CD14-positive monocyte (primary cell): ENCODE measurements at regions not wholly inside any gene's neighbourhood (a gene's known extent, or its start where the extent isn't known, plus 50 kb on each side); places are given as distances from the start of the nearest gene placed in this dataset.

Experiments used
- DNase-seq, 3 donors: peaks; one replicate each; pipeline ENCODE4 v3.0.0-alpha.2; 2011 to 2022
- H2AFZ ChIP-seq: 2 replicates; pipeline ENCODE4 v1.6.0; 2012; ENCODE audit warnings: mild to moderate bottlenecking, low read depth, low read length, inconsistent platforms; ENCODE audit not compliant: insufficient read depth, poor library complexity, severe bottlenecking
- H3K27ac ChIP-seq, 2 donors: 1 replicate in 1 of 2; 2 replicates in 1 of 2; pipeline ENCODE4 v1.5.1; 2012 to 2013; ENCODE audit warnings: low read length in 2 of 2, control low read depth in 1 of 2, inconsistent platforms in 1 of 2, low read depth in 1 of 2, mild to moderate bottlenecking in 1 of 2
- H3K27me3 ChIP-seq, 2 donors: one replicate each; pipeline versions ENCODE4 v1.6.0 to v1.6.1; 2011 to 2013; ENCODE audit warnings: low read length in 2 of 2; ENCODE audit not compliant: control insufficient read depth in 2 of 2, insufficient read depth in 2 of 2
- H3K36me3 ChIP-seq, 2 donors: replicated peaks in 1 of 2; 1 replicate in 1 of 2; 2 replicates in 1 of 2; pipeline versions ENCODE4 v1.5.1 to v1.6.1; 2012 to 2013; ENCODE audit warnings: low read length in 2 of 2, control low read depth in 1 of 2, inconsistent platforms in 1 of 2, mild to moderate bottlenecking in 1 of 2; ENCODE audit not compliant: insufficient read depth in 2 of 2, control insufficient read depth in 1 of 2
- H3K4me1 ChIP-seq, 2 donors: 1 replicate in 1 of 2; 2 replicates in 1 of 2; pipeline versions ENCODE4 v1.5.1 to v1.6.1; 2012 to 2013; ENCODE audit warnings: low read length in 2 of 2, control low read depth in 1 of 2, inconsistent platforms in 1 of 2, mild to moderate bottlenecking in 1 of 2, moderate library complexity in 1 of 2; ENCODE audit not compliant: insufficient read depth in 2 of 2, control insufficient read depth in 1 of 2
- H3K4me2 ChIP-seq: replicated peaks from 2 replicates; pipeline ENCODE3; 2012; ENCODE audit warnings: low read length, moderate library complexity, mild to moderate bottlenecking; ENCODE audit not compliant: poor library complexity, severe bottlenecking; ENCODE audit errors: extremely low read depth
- H3K4me3 ChIP-seq, 3 experiments: fragments of 200-600 bp in 1 of 3; sonication (generic) in 1 of 3; replicated peaks in 1 of 3; 1 replicate in 2 of 3; 2 replicates in 1 of 3; pipeline ENCODE4 v1.5.1; 2011 to 2013; ENCODE audit warnings: low read length in 3 of 3, mild to moderate bottlenecking in 3 of 3, control low read depth in 2 of 3, low read depth in 2 of 3, inconsistent platforms in 1 of 3, moderate library complexity in 1 of 3
- H3K79me2 ChIP-seq: 2 replicates; pipeline ENCODE4 v1.6.0; 2012; ENCODE audit warnings: mild to moderate bottlenecking, control low read depth, inconsistent platforms, low read length, moderate library complexity; ENCODE audit not compliant: insufficient read depth
- H3K9ac ChIP-seq: 2 replicates; pipeline ENCODE4 v1.6.0; 2017; ENCODE audit warnings: low read length, mild to moderate bottlenecking; ENCODE audit not compliant: insufficient read depth, poor library complexity, severe bottlenecking
- H3K9me3 ChIP-seq, 2 donors: replicated peaks in 1 of 2; 1 replicate in 1 of 2; 2 replicates in 1 of 2; pipeline versions ENCODE4 v1.5.1 to v1.6.1; 2012 to 2013; ENCODE audit warnings: low read length in 2 of 2, control low read depth in 1 of 2; ENCODE audit not compliant: control insufficient read depth in 1 of 2, insufficient read depth in 1 of 2
- H4K20me1 ChIP-seq: 2 replicates; pipeline ENCODE4 v1.6.0; 2012; ENCODE audit warnings: mild to moderate bottlenecking, low read length, control low read depth, moderate library complexity; ENCODE audit not compliant: insufficient read depth
- H3K27ac Mint-ChIP-seq, 7 donors: one replicate each; pipeline ENCODE4 v1.8.0; 2020; ENCODE audit warnings: mild to moderate bottlenecking in 7 of 7, mixed read lengths in 7 of 7, moderate library complexity in 6 of 7, inconsistent platforms in 2 of 7
- H3K27me3 Mint-ChIP-seq, 3 donors: one replicate each; pipeline ENCODE4 v1.8.0; 2021 to 2022; ENCODE audit warnings: low read depth in 3 of 3, mild to moderate bottlenecking in 3 of 3, mixed read lengths in 3 of 3, moderate library complexity in 3 of 3, inconsistent platforms in 1 of 3
- H3K36me3 Mint-ChIP-seq, 2 donors: one replicate each; pipeline ENCODE4 v1.8.0; 2020; ENCODE audit warnings: mixed read lengths in 2 of 2, inconsistent platforms in 1 of 2, mild to moderate bottlenecking in 1 of 2
- H3K4me1 Mint-ChIP-seq: one replicate; pipeline ENCODE4 v1.8.0; 2020; ENCODE audit warnings: mild to moderate bottlenecking, mixed read lengths
- H3K4me3 Mint-ChIP-seq, 2 donors: one replicate each; pipeline ENCODE4 v1.8.0; 2020; ENCODE audit warnings: mild to moderate bottlenecking in 2 of 2, mixed read lengths in 2 of 2, moderate library complexity in 1 of 2
- H3K9me3 Mint-ChIP-seq, 7 donors: one replicate each; pipeline ENCODE4 v1.8.0; 2020 to 2022; ENCODE audit warnings: mixed read lengths in 7 of 7, mild to moderate bottlenecking in 6 of 7, moderate library complexity in 6 of 7, inconsistent platforms in 2 of 7
- CTCF ChIP-seq: fragments of 200-600 bp; IDR thresholded peaks from one replicate; pipeline ENCODE4 v1.8.0; 2022; ENCODE audit warnings: antibody characterized with exemption, mild to moderate bottlenecking
- WGBS: methylation state at CpG from one replicate; pipeline ENCODE4 v1.1.5; 2013; ENCODE audit warnings: missing lambda C conversion rate; ENCODE audit not compliant: insufficient coverage; 5-methylcytosine and 5-hydroxymethylcytosine counted together
- intact Hi-C, 2 donors: fragments of 100-400 bp; cut with micrococcal nuclease; formaldehyde crosslinking; loops; one replicate each; pipeline versions ENCODE4 v1.15.0 to v1.15.1; 2023

GRCh38 chr14:65255029-65255545 lies 152.8 kb upstream of the MAX start:
- WGBS, result 96% methylated on average over 3 of the region's 5 CpGs
- Histone ChIP-seq H3K9me3 (no peaks in the 10 kb centered on the region), H4K20me1 (no peaks in the 10 kb centered on the region), H3K36me3 (no peaks in the 10 kb centered on the region), H3K9ac (no peak overlapping the region), H3K27me3 (no peaks in the 10 kb centered on the region), H3K4me2 (no peak overlapping the region), H3K79me2 (no peaks in the 10 kb centered on the region), H3K27ac (no peak overlapping the region), H3K4me3 (no peak overlapping the region), H3K4me1 (peaks cover 8 to 9% of the 10 kb centered on the region in 2 donors), H2AFZ (no peak overlapping the region)
- H3K4me3 Mint-ChIP-seq, result no peak overlapping the region
- H3K4me1 Mint-ChIP-seq, result peaks cover 22% of the 10 kb centered on the region
- intact Hi-C loops, result no loop called here
- H3K9me3 Mint-ChIP-seq, result peaks cover 3 to 11% (median 4%) of the 10 kb centered on the region in 7 donors
- peaks cover 2 to 7% (median 5%) of the 10 kb centered on the region in 3 donors for H3K27me3 Mint-ChIP-seq
- H3K36me3 Mint-ChIP-seq, result no peaks in the 10 kb centered on the region
- DNase-seq, result no peak
- no peak overlapping the region for H3K27ac Mint-ChIP-seq
- TF ChIP-seq CTCF, result no peak

- intact Hi-C loops, result no loop called here
- H3K27me3 ChIP-seq, result no peaks in the 10 kb centered on the region
- Mint-ChIP-seq H3K4me1 (peaks cover 17% of the 10 kb centered on the region), H3K9me3 (peaks cover 3 to 11% (median 7%) of the 10 kb centered on the region in 7 donors), H3K36me3 (no peaks in the 10 kb centered on the region), H3K27me3 (peaks cover 2 to 7% (median 5%) of the 10 kb centered on the region in 3 donors), H3K27ac (no peak overlapping the region), H3K4me3 (no peak overlapping the region)
- no peak for TF ChIP-seq CTCF
- no peak overlapping the region for H2AFZ ChIP-seq
- no peaks in the 10 kb centered on the region for H3K79me2 ChIP-seq
- H3K4me1 ChIP-seq, result peaks cover 8 to 9% of the 10 kb centered on the region in 2 donors
- H3K9ac ChIP-seq, result no peak overlapping the region
- H4K20me1 ChIP-seq, result no peaks in the 10 kb centered on the region
- WGBS, result 66% methylated on average over 5 of the region's 8 CpGs
- no peak overlapping the region for H3K27ac ChIP-seq
- DNase-seq, result no peak
- H3K4me3 ChIP-seq, result no peak overlapping the region
- no peaks in the 10 kb centered on the region for H3K9me3 ChIP-seq
- H3K4me2 ChIP-seq, result no peak overlapping the region
- H3K36me3 ChIP-seq, result no peaks in the 10 kb centered on the region
These were observed 153.5 kb upstream of the MAX start for GRCh38 chr14:65255583-65256461.
